ENCODE measurements at regions not wholly inside any gene's neighbourhood (a gene's known extent, or its start where the extent isn't known, plus 50 kb on each side); places are given as distances from the start of the nearest gene placed in this dataset.

DNA sequence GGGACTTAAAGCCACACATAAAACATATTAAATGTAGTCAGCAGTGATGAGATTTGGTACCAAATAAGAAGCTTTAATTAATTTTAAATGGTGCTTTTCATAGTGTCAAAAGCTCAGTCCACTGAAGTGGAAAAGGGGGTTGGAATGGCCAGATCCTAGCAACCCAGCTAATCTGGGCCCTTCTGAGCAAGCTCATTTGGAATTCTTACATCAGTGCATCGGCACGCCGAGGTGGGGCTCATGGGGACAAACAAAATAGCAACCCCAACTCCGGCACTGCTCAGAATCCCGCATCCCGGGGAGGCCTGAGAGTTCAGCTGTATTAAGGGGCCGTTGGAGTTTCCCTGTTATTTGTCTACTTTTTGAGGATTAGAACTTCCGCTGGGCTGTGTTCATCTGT, 526.4 kb downstream of the SOX2 start:
- Histone ChIP-seq H3K9me3 (no peaks in the 10 kb centered on the region), H3K36me3 (no peaks in the 10 kb centered on the region), H3K27me3 (replicated peaks; ENCODE audit: insufficient read depth) (no peaks in the 10 kb centered on the region), H3K4me1 (replicated peaks) (no peaks in the 10 kb centered on the region), H3K4me3 (no peak overlapping the region), H3K27ac (no peak overlapping the region)
- no peak for DNase-seq (ENCODE audit: low spot score)
- 74% methylated on average over 8 of the region's 8 CpGs for WGBS
- no peak for TF ChIP-seq POLR2AphosphoS5 (IDR thresholded peaks at IDR 0.05)
- TF ChIP-seq, protein P1, sequence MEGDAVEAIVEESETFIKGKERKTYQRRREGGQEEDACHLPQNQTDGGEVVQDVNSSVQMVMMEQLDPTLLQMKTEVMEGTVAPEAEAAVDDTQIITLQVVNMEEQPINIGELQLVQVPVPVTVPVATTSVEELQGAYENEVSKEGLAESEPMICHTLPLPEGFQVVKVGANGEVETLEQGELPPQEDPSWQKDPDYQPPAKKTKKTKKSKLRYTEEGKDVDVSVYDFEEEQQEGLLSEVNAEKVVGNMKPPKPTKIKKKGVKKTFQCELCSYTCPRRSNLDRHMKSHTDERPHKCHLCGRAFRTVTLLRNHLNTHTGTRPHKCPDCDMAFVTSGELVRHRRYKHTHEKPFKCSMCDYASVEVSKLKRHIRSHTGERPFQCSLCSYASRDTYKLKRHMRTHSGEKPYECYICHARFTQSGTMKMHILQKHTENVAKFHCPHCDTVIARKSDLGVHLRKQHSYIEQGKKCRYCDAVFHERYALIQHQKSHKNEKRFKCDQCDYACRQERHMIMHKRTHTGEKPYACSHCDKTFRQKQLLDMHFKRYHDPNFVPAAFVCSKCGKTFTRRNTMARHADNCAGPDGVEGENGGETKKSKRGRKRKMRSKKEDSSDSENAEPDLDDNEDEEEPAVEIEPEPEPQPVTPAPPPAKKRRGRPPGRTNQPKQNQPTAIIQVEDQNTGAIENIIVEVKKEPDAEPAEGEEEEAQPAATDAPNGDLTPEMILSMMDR (IDR thresholded peaks at IDR 0.05) = no peak
- intact Hi-C loops (cut with DNase I) = no loop called here

DNA sequence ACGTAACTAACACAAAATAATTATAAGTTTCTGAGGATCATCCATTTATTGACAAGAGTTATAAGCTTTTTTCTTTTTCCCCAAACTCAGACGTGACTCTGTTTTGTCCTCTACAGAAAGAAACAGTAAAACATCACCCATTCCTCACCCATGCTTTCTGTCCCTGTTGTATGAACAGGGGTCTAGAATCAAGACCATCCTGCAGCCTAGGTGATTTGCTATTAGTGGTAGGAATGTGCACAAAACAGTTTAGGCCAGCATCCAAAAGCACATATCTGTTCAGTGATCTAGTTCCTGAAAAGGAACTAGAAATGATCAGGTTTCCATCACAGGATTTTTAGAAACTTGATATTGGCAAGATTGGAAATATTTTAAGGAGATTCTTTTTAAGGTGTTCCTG, 527.6 kb downstream of the SOX2 start:
- Histone ChIP-seq H3K27ac (no peak overlapping the region), H3K36me3 (no peaks in the 10 kb centered on the region), H3K9me3 (no peaks in the 10 kb centered on the region), H3K27me3 (replicated peaks; ENCODE audit: insufficient read depth) (no peaks in the 10 kb centered on the region), H3K4me3 (no peak overlapping the region), H3K4me1 (replicated peaks) (no peaks in the 10 kb centered on the region)
- TF ChIP-seq POLR2AphosphoS5 (IDR thresholded peaks at IDR 0.05) (no peak), POLR2A (IDR thresholded peaks at IDR 0.05) (no peak)
- TF ChIP-seq, protein P1 (IDR thresholded peaks at IDR 0.05) = no peak
- 91% methylated on average over 2 of the region's 2 CpGs for WGBS
- no peak for DNase-seq (ENCODE audit: low spot score)
- intact Hi-C loops (cut with DNase I) = no loop called here

DNA sequence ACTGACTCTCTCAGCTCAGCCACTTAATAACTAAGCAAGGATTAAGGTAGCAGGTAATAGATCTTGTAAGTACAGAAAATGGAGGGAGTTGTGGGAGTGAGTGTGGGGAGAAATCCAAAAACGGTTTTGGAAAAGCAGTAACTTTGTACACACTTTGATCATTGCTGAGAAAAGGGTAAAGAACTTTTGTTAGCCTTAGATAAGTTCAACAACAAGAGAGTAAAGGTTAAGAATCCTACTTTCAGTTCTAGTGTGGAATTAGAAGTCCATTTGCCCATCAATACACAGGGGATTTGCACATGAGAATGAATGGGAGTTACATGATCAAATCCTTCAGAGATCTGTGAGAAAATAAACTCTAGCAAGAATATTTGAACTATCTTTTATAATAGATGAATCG, 528.7 kb downstream of the SOX2 start:
- H3K36me3 ChIP-seq = no peaks in the 10 kb centered on the region
- no peaks in the 10 kb centered on the region for H3K4me1 ChIP-seq (replicated peaks)
- intact Hi-C loops (cut with DNase I) = no loop called here
- H3K27me3 ChIP-seq (replicated peaks; ENCODE audit: insufficient read depth) = no peaks in the 10 kb centered on the region
- TF ChIP-seq POLR2AphosphoS5 (IDR thresholded peaks at IDR 0.05) = no peak
- H3K9me3 ChIP-seq = no peaks in the 10 kb centered on the region
- no peak overlapping the region for H3K4me3 ChIP-seq
- no peak overlapping the region for H3K27ac ChIP-seq
- no peak for DNase-seq (ENCODE audit: low spot score)
- 73% methylated on average over 2 of the region's 2 CpGs for WGBS

- no peak for TF ChIP-seq POLR2A (IDR thresholded peaks at IDR 0.05)
- no peak for TF ChIP-seq POLR2AphosphoS5 (IDR thresholded peaks at IDR 0.05)
- TF ChIP-seq, protein P1 (IDR thresholded peaks at IDR 0.05) = no peak
- H3K4me1 ChIP-seq (replicated peaks) = no peaks in the 10 kb centered on the region
- H3K4me3 ChIP-seq = no peak overlapping the region
- H3K27me3 ChIP-seq (replicated peaks; ENCODE audit: insufficient read depth) = no peaks in the 10 kb centered on the region
- H3K36me3 ChIP-seq = no peaks in the 10 kb centered on the region
- no peak overlapping the region for H3K27ac ChIP-seq
- DNase-seq (ENCODE audit: low spot score) = no peak
- intact Hi-C loops (cut with DNase I) = no loop called here
- H3K9me3 ChIP-seq = no peaks in the 10 kb centered on the region
- WGBS = 80% methylated on average over 8 of the region's 8 CpGs
Observed at GRCh38 chr3:182241196-182241765, 529.6 kb downstream of the SOX2 start.

DNA sequence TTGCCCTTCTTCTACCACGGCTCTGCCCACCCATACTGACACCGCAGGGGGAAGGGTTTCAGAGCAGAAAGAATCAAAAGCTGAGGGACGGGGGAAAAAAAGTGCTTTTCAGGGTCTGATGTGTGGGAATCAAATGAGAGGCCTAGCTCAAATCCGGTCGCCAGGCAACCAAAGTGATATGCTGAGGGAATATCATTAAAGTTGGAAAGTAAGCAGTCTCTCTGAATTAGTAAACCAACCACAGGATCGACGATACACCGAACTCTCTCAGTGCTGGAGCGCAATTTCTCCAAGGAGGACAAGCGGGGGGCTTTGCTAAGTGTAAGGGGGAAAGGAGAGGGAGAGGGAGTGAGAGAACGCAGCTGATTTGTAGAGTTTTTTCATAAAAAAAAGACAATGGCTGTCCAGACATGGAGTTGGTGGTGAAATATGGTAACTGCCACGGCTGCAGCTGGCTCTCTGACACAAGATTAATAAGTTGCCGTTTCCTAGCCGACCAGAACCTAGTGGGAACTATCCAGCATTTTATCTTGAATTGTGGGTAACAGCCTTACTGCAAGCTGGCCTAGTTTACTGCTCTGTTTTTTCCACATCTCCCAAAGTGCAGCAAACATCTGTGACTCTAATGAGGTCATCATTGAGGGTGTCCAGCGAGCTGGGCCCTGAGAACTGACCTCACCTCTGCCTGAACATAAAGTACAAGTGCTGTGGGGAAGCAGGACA, 530.2 kb downstream of the SOX2 start:
- WGBS = 61% methylated on average over 15 of the region's 15 CpGs
- no peaks in the 10 kb centered on the region for H3K36me3 ChIP-seq
- no peaks in the 10 kb centered on the region for H3K9me3 ChIP-seq
- H3K4me1 ChIP-seq (replicated peaks) = no peaks in the 10 kb centered on the region
- H3K27me3 ChIP-seq (replicated peaks; ENCODE audit: insufficient read depth) = no peaks in the 10 kb centered on the region
- intact Hi-C loops (cut with DNase I) = no loop called here
- TF ChIP-seq, protein P1 (IDR thresholded peaks at IDR 0.05) = no peak
- TF ChIP-seq POLR2A (IDR thresholded peaks at IDR 0.05) (no peak), POLR2AphosphoS5 (IDR thresholded peaks at IDR 0.05) (no peak)
- no peak for DNase-seq (ENCODE audit: low spot score)
- H3K4me3 ChIP-seq = no peak overlapping the region
- no peak overlapping the region for H3K27ac ChIP-seq

Measured in prostate gland (tissue), 2 donors.